H1 (cell line): ENCODE measurements at regions not wholly inside any gene's neighbourhood (a gene's known extent, or its start where the extent isn't known, plus 50 kb on each side); places are given as distances from the start of the nearest gene placed in this dataset.

Experiments
- CTCF ChIA-PET: fragments of 300-600 bp; sonication (Branson Sonifier 250); formaldehyde crosslinking; loops from one replicate; lab custom pipeline; 2021; ENCODE audit not compliant: partially characterized antibody; lab: Charles Lee
- POLR2A ChIA-PET: fragments of 300-600 bp; sonication (Branson Sonifier 250); formaldehyde crosslinking; loops from one replicate; lab custom pipeline; 2021; ENCODE audit warnings: inconsistent platforms; ENCODE audit not compliant: partially characterized antibody; lab: Charles Lee
- DNase-seq, 2 experiments: peaks; one replicate each; pipeline versions ENCODE4 v3.0.0 to v3.0.0-alpha.2; 2010 to 2022; ENCODE audit warnings: low spot score in 2 of 2, low read depth in 1 of 2, mixed read lengths in 1 of 2
- FAIRE-seq: peaks from 2 replicates; lab custom pipeline; 2011; peaks lifted over from hg19 to GRCh38; lab: Jason Lieb, UNC
- H2AFZ ChIP-seq: 2 replicates; pipeline ENCODE4 v1.8.1; 2012; ENCODE audit warnings: low read length, inconsistent platforms
- H2AK5ac ChIP-seq: 2 replicates; pipeline ENCODE4 v1.6.1; 2013; ENCODE audit warnings: low read depth, low read length
- H2BK120ac ChIP-seq: replicated peaks from 2 replicates; pipeline ENCODE3; 2013; ENCODE audit warnings: low read depth, low read length, inconsistent platforms
- H2BK12ac ChIP-seq: 2 replicates; pipeline ENCODE4 v1.6.1; 2013; ENCODE audit warnings: low read depth, low read length
- H2BK15ac ChIP-seq: 2 replicates; pipeline ENCODE4 v1.6.1; 2013; ENCODE audit warnings: low read length
- H2BK20ac ChIP-seq: 2 replicates; pipeline ENCODE4 v1.6.1; 2013; ENCODE audit warnings: low read length
- H2BK5ac ChIP-seq: 2 replicates; pipeline ENCODE4 v1.6.1; 2013; ENCODE audit warnings: low read depth, low read length
- H3K14ac ChIP-seq: 2 replicates; pipeline ENCODE4 v1.6.1; 2013; ENCODE audit warnings: inconsistent platforms; ENCODE audit not compliant: insufficient read length
- H3K18ac ChIP-seq: 2 replicates; pipeline ENCODE4 v1.6.1; 2013; ENCODE audit warnings: low read length; ENCODE audit errors: extremely low read depth
- H3K23ac ChIP-seq: 2 replicates; pipeline ENCODE4 v1.6.1; 2013; ENCODE audit warnings: inconsistent platforms; ENCODE audit not compliant: insufficient read length
- H3K23me2 ChIP-seq: 2 replicates; pipeline ENCODE4 v1.6.1; 2013; ENCODE audit warnings: low read depth, low read length
- H3K27ac ChIP-seq: 2 replicates; pipeline ENCODE4 v1.6.1; 2011; ENCODE audit warnings: low read depth, low read length, inconsistent platforms
- H3K27me3 ChIP-seq, 4 experiments: replicated peaks in 1 of 4; 1 replicate in 1 of 4; 2 replicates in 3 of 4; pipeline versions ENCODE4 v1.6.1 to v1.8.1; 2011 to 2013; ENCODE audit warnings: low read length in 3 of 4, mild to moderate bottlenecking in 3 of 4, inconsistent platforms in 2 of 4, mixed read lengths in 2 of 4, moderate library complexity in 1 of 4; ENCODE audit not compliant: control insufficient read depth in 3 of 4, insufficient read depth in 3 of 4; ENCODE audit errors: extremely low read depth in 1 of 4
- H3K36me3 ChIP-seq, 4 experiments: 2 replicates each; pipeline versions ENCODE4 v1.6.1 to v1.8.1; 2011 to 2013; ENCODE audit warnings: mild to moderate bottlenecking in 4 of 4, low read length in 3 of 4, moderate library complexity in 2 of 4, control low read depth in 1 of 4, inconsistent platforms in 1 of 4; ENCODE audit not compliant: insufficient read depth in 4 of 4, control insufficient read depth in 2 of 4
- H3K4ac ChIP-seq: replicated peaks from 2 replicates; pipeline ENCODE3; 2013; ENCODE audit warnings: low read length, low read depth, mixed read lengths, inconsistent platforms; ENCODE audit not compliant: insufficient read length
- H3K4me1 ChIP-seq, 4 experiments: replicated peaks in 1 of 4; 1 replicate in 1 of 4; 2 replicates in 3 of 4; pipeline versions ENCODE4 v1.6.1 to v1.8.1; 2011 to 2013; ENCODE audit warnings: low read length in 3 of 4, inconsistent platforms in 2 of 4, mixed read lengths in 1 of 4; ENCODE audit not compliant: insufficient read depth in 4 of 4, control insufficient read depth in 3 of 4
- H3K4me2 ChIP-seq, 2 experiments: 2 replicates each; pipeline versions ENCODE4 v1.6.1 to v1.8.1; 2011 to 2013; ENCODE audit warnings: low read depth in 2 of 2, low read length in 2 of 2, control low read depth in 1 of 2, inconsistent platforms in 1 of 2, mild to moderate bottlenecking in 1 of 2; ENCODE audit not compliant: insufficient read depth in 1 of 2
- H3K4me3 ChIP-seq, 4 experiments: fragments of 200-600, 300-600 bp in 1 of 4; sonication (generic), shearing (Covaris generic), sonication (Bioruptor Twin) in 1 of 4; 2 replicates each; pipeline versions ENCODE4 v1.5.1 to v1.8.1; 2011 to 2016; ENCODE audit warnings: low read length in 4 of 4, low read depth in 3 of 4, control low read depth in 2 of 4, inconsistent platforms in 2 of 4, mild to moderate bottlenecking in 2 of 4, mixed read lengths in 1 of 4, moderate library complexity in 1 of 4; ENCODE audit not compliant: insufficient read depth in 2 of 4; ENCODE audit errors: extremely low read depth in 1 of 4
- H3K56ac ChIP-seq: replicated peaks from 2 replicates; pipeline ENCODE3; 2013; ENCODE audit warnings: low read depth, mild to moderate bottlenecking, mixed read lengths, low read length, inconsistent platforms; ENCODE audit not compliant: insufficient read length
- H3K79me1 ChIP-seq: 2 replicates; pipeline ENCODE4 v1.6.1; 2013; ENCODE audit warnings: low read depth, low read length, control low read depth
- H3K79me2 ChIP-seq, 2 experiments: 2 replicates each; pipeline versions ENCODE4 v1.6.1 to v1.8.1; 2012 to 2013; ENCODE audit warnings: low read length in 2 of 2, mild to moderate bottlenecking in 2 of 2, inconsistent platforms in 1 of 2; ENCODE audit not compliant: insufficient read depth in 2 of 2, control insufficient read depth in 1 of 2
- H3K9ac ChIP-seq, 4 experiments: replicated peaks in 1 of 4; 1 replicate in 1 of 4; 2 replicates in 3 of 4; pipeline versions ENCODE4 v1.6.1 to v1.8.1; 2011 to 2013; ENCODE audit warnings: low read depth in 3 of 4, low read length in 3 of 4, control low read depth in 2 of 4, mild to moderate bottlenecking in 2 of 4, moderate library complexity in 2 of 4, inconsistent platforms in 1 of 4; ENCODE audit errors: extremely low read depth in 1 of 4
- H3K9me3 ChIP-seq, 2 experiments: 2 replicates each; pipeline versions ENCODE4 v1.6.1 to v1.8.1; 2012 to 2013; ENCODE audit warnings: mild to moderate bottlenecking in 2 of 2, moderate library complexity in 2 of 2, control low read depth in 1 of 2, inconsistent platforms in 1 of 2, low read depth in 1 of 2, low read length in 1 of 2, mixed read lengths in 1 of 2; ENCODE audit not compliant: insufficient read depth in 2 of 2
- H4K20me1 ChIP-seq, 2 experiments: replicated peaks in 1 of 2; 2 replicates each; pipeline versions ENCODE3 to v1.8.1; 2011 to 2013; ENCODE audit warnings: inconsistent platforms in 2 of 2, low read length in 2 of 2, mild to moderate bottlenecking in 1 of 2; ENCODE audit not compliant: insufficient read depth in 2 of 2, control insufficient read depth in 1 of 2
- H4K5ac ChIP-seq: 2 replicates; pipeline ENCODE4 v1.6.1; 2013; ENCODE audit warnings: low read length, low read depth, mixed read lengths, inconsistent platforms; ENCODE audit not compliant: insufficient read length
- H4K8ac ChIP-seq: 2 replicates; pipeline ENCODE4 v1.8.0; 2013; ENCODE audit warnings: mild to moderate bottlenecking, moderate library complexity, low read length, inconsistent platforms; ENCODE audit not compliant: insufficient read depth; ENCODE audit errors: extremely low read depth
- H4K91ac ChIP-seq: replicated peaks from 2 replicates; pipeline ENCODE3; 2013; ENCODE audit warnings: low read length, mixed read lengths, inconsistent platforms; ENCODE audit not compliant: insufficient read length
- CHD1 ChIP-seq: IDR thresholded peaks from 2 replicates; pipeline ENCODE4 v1.6.1; 2012; ENCODE audit warnings: low read depth, low read length, improper control_type of control experiment
- E2F6 ChIP-seq: IDR thresholded peaks from 2 replicates; pipeline ENCODE4 v1.6.1; 2012; ENCODE audit warnings: inconsistent platforms
- EZH2 ChIP-seq: fragments of 200-600 bp; sonication (generic); IDR thresholded peaks from 2 replicates; pipeline ENCODE4 v1.7.1; 2012; ENCODE audit warnings: low read depth, mild to moderate bottlenecking, moderate library complexity, low read length, inconsistent platforms; ENCODE audit not compliant: severe bottlenecking
- HDAC2 ChIP-seq, 2 experiments: fragments of 300-600 bp in 1 of 2; sonication (generic) in 1 of 2; IDR thresholded peaks; 2 replicates each; pipeline ENCODE4 v1.6.1; 2011 to 2012; ENCODE audit warnings: low read depth in 2 of 2, low read length in 2 of 2, mild to moderate bottlenecking in 2 of 2, moderate library complexity in 2 of 2, borderline replicate concordance in 1 of 2, inconsistent platforms in 1 of 2
- PHF8 ChIP-seq: fragments of 200-600 bp; sonication (generic); conservative IDR thresholded peaks from 2 replicates; pipeline ENCODE4 v1.7.1; 2012; ENCODE audit warnings: low read depth, mild to moderate bottlenecking, inconsistent platforms, low read length, moderate library complexity
- POLR2A ChIP-seq, 2 experiments: IDR thresholded peaks; 1 replicate in 1 of 2; 2 replicates in 1 of 2; pipeline ENCODE4 v1.6.1; 2011; ENCODE audit warnings: low read depth in 2 of 2, low read length in 2 of 2, mild to moderate bottlenecking in 2 of 2; ENCODE audit errors: control extremely low read depth in 1 of 2
- RXRA ChIP-seq: IDR thresholded peaks from 2 replicates; pipeline ENCODE4 v1.6.1; 2011; ENCODE audit warnings: low read depth, mild to moderate bottlenecking, low read length, moderate library complexity; ENCODE audit not compliant: insufficient read depth
- TAF1 ChIP-seq: IDR thresholded peaks from 2 replicates; pipeline ENCODE4 v1.6.1; 2011; ENCODE audit warnings: mild to moderate bottlenecking, low read depth, low read length
- TEAD4 ChIP-seq: IDR thresholded peaks from 2 replicates; pipeline ENCODE4 v1.6.1; 2012; ENCODE audit warnings: low read depth, low read length, inconsistent platforms, mixed read lengths
- YY1 ChIP-seq: IDR thresholded peaks from 2 replicates; pipeline ENCODE4 v1.6.1; 2011; ENCODE audit warnings: low read depth, mild to moderate bottlenecking, low read length
- WGBS, 2 experiments: shearing (Covaris generic) in 1 of 2; methylation state at CpG; one replicate each; pipeline versions ENCODE4 v1.1.6 to v1.1.7; 2013 to 2015; ENCODE audit warnings: low lambda C conversion rate in 2 of 2, mixed read lengths in 2 of 2, inconsistent platforms in 1 of 2, low coverage in 1 of 2, missing lambda C conversion rate in 1 of 2; ENCODE audit not compliant: insufficient replicate concordance in 2 of 2, insufficient coverage in 1 of 2, insufficient read length in 1 of 2; ENCODE audit errors: extremely low coverage in 1 of 2, missing lambda C conversion rate in 1 of 2; 5-methylcytosine and 5-hydroxymethylcytosine counted together

GRCh38 chr16:86774931-86775330 lies 196.6 kb downstream of the FOXL1 start:
- H2BK120ac ChIP-seq, result no peak overlapping the region
- 93% methylated on average over 12 of the region's 12 CpGs; no CpG with 5 or more reads in 1 of the 2 experiments for WGBS, 2 experiments
- no peaks in the 10 kb centered on the region for H3K79me1 ChIP-seq
- H2BK5ac ChIP-seq, result no peak overlapping the region
- H3K4ac ChIP-seq, result no peak overlapping the region
- ChIA-PET CTCF (interaction anchor here (0.7 to 2.8 kb wide), 7 partner anchors 11 to 213 kb away, joined by 3 to 16 read pairs (median 3); no protein-coding TSS in a partner anchor), POLR2A (no interaction called here)
- H3K23ac ChIP-seq, result no peak overlapping the region
- H3K56ac ChIP-seq, result no peak overlapping the region
- DNase-seq (no peak), FAIRE-seq (no peak)
- H3K4me1 ChIP-seq, result no peaks in the 10 kb centered on the region; a peak in 2 of 7 replicates
- no peak overlapping the region for H2BK12ac ChIP-seq
- no peak overlapping the region for H3K9ac ChIP-seq
- no peak overlapping the region for H2BK15ac ChIP-seq
- no peaks in the 10 kb centered on the region for H4K20me1 ChIP-seq
- H3K79me2 ChIP-seq, result no peaks in the 10 kb centered on the region
- no peaks in the 10 kb centered on the region for H3K27me3 ChIP-seq
- H3K9me3 ChIP-seq, result no peaks in the 10 kb centered on the region
- no peaks in the 10 kb centered on the region for H3K23me2 ChIP-seq
- H3K18ac ChIP-seq, result no peak overlapping the region
- H3K14ac ChIP-seq, result no peak overlapping the region
- H2BK20ac ChIP-seq, result no peak overlapping the region
- H3K4me2 ChIP-seq, result no peak overlapping the region
- no peak overlapping the region for H3K4me3 ChIP-seq
- H3K36me3 ChIP-seq, result no peaks in the 10 kb centered on the region
- H4K5ac ChIP-seq, result no peak overlapping the region
- H3K27ac ChIP-seq, result no peak overlapping the region
- no peak overlapping the region for H4K8ac ChIP-seq
- H2AFZ ChIP-seq, result no peak overlapping the region
- no peak overlapping the region for H2AK5ac ChIP-seq
- no peak overlapping the region for H4K91ac ChIP-seq
- TF ChIP-seq YY1 (no peak), TEAD4 (no peak), EZH2 (no peak), PHF8 (no peak), RXRA (no peak), CHD1 (no peak), TAF1 (no peak), HDAC2 (IDR thresholded peaks at IDR 0.05; ENCODE audit: borderline replicate concordance in 1 of 2, low read depth in 2 of 2, low read length in 2 of 2) (no peak), E2F6 (no peak), POLR2A (IDR thresholded peaks at IDR 0.05; ENCODE audit: control extremely low read depth in 1 of 2, low read depth in 2 of 2, low read length in 2 of 2) (no peak)
